IMR-90 (cell line): ENCODE measurements at regions not wholly inside any gene's neighbourhood (a gene's known extent, or its start where the extent isn't known, plus 50 kb on each side); places are given as distances from the start of the nearest gene placed in this dataset.

Experiments
- CEBPB ChIP-seq: IDR thresholded peaks from 2 replicates; pipeline ENCODE4 v1.6.1; 2012; ENCODE audit warnings: low read depth, low read length, improper control_type of control experiment
- MAZ ChIP-seq: IDR thresholded peaks from 2 replicates; pipeline ENCODE4 v1.6.1; 2012; ENCODE audit warnings: low read depth, mild to moderate bottlenecking, low read length, improper control_type of control experiment, moderate library complexity, borderline replicate concordance
- POLR2A ChIP-seq: IDR thresholded peaks from 2 replicates; pipeline ENCODE4 v1.6.1; 2012; ENCODE audit warnings: mild to moderate bottlenecking, low read depth, low read length
- RAD21 ChIP-seq: IDR thresholded peaks from 2 replicates; pipeline ENCODE4 v1.6.1; 2012; ENCODE audit warnings: low read length, improper control_type of control experiment
- TF ChIP-seq, protein P1 (sequence below): fragments of 150-350 bp; IDR thresholded peaks from 2 replicates; pipeline ENCODE4 v1.6.1; 2017; ENCODE audit warnings: mild to moderate bottlenecking, antibody characterized with exemption, low read length, low read depth
- TF ChIP-seq, protein P2 (sequence below): conservative IDR thresholded peaks from 2 replicates; pipeline ENCODE4 v1.5.1; 2012; ENCODE audit warnings: mild to moderate bottlenecking, low read depth, low read length, improper control_type of control experiment

DNA sequence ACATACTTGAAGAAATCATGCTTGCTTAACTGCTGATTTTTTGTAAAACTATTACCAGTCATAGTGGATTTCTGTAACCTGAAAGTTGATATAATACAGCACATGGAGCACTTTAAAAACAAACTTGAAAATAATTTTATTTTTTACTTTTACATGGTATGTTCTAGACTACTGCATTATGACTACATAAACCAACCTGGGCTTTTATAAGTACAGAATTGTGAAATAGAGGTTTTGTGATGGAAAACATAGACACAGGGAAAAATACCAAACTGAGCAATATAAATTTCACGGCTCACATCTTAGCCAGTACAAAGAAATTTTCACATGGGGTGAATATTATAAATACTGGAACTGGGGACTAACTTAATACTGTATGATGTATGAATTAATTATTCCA lies 59.3 kb upstream of the CTIF start:
- TF ChIP-seq POLR2A = no peak
- TF ChIP-seq CEBPB = no peak
- TF ChIP-seq, protein P1, sequence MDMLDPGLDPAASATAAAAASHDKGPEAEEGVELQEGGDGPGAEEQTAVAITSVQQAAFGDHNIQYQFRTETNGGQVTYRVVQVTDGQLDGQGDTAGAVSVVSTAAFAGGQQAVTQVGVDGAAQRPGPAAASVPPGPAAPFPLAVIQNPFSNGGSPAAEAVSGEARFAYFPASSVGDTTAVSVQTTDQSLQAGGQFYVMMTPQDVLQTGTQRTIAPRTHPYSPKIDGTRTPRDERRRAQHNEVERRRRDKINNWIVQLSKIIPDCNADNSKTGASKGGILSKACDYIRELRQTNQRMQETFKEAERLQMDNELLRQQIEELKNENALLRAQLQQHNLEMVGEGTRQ = no peak
- TF ChIP-seq, protein P2, sequence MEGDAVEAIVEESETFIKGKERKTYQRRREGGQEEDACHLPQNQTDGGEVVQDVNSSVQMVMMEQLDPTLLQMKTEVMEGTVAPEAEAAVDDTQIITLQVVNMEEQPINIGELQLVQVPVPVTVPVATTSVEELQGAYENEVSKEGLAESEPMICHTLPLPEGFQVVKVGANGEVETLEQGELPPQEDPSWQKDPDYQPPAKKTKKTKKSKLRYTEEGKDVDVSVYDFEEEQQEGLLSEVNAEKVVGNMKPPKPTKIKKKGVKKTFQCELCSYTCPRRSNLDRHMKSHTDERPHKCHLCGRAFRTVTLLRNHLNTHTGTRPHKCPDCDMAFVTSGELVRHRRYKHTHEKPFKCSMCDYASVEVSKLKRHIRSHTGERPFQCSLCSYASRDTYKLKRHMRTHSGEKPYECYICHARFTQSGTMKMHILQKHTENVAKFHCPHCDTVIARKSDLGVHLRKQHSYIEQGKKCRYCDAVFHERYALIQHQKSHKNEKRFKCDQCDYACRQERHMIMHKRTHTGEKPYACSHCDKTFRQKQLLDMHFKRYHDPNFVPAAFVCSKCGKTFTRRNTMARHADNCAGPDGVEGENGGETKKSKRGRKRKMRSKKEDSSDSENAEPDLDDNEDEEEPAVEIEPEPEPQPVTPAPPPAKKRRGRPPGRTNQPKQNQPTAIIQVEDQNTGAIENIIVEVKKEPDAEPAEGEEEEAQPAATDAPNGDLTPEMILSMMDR = no peak
- no peak for TF ChIP-seq RAD21
- no peak for TF ChIP-seq MAZ
